ENCODE measurements at regions not wholly inside any gene's neighbourhood (a gene's known extent, or its start where the extent isn't known, plus 50 kb on each side); places are given as distances from the start of the nearest gene placed in this dataset.

DNA sequence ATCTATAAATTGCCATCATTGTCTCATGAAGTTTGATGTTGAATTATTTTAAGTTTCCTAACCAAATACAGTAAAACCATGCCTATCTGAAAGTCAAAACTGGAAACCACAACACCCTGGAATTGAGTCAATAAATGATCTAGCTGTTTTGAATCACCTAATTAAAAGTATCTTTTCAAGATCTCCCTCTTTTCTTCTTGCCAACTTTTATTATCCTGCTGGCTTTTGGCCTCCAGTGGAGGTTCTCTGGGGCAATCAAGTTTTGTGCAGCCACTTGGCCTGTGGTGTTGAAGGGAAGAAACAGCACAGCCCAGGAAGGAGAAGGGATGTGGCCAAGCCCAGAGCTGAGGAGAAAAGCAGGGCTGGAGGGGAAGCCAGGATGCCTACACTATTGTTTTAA is 255.4 kb downstream of the COG6 start:
- Histone ChIP-seq H3K9me3 (ENCODE audit: control insufficient read depth in 2 of 3, insufficient read depth in 1 of 3, low read length in 3 of 3) (no peaks in the 10 kb centered on the region), H3K27me3 (ENCODE audit: control insufficient read depth, insufficient read depth, low read length) (no peaks in the 10 kb centered on the region), H3K9ac (ENCODE audit: low read length in 3 of 3) (no peak overlapping the region), H3K36me3 (ENCODE audit: control insufficient read depth in 2 of 3, insufficient read depth in 3 of 3, low read length in 3 of 3) (no peaks in the 10 kb centered on the region), H3K4me1 (ENCODE audit: control insufficient read depth in 2 of 3, insufficient read depth in 2 of 3, low read depth in 1 of 3, low read length in 3 of 3) (no peaks in the 10 kb centered on the region), H3K27ac (ENCODE audit: low read depth in 2 of 2, low read length in 2 of 2) (no peak overlapping the region), H3K4me3 (ENCODE audit: low read length in 3 of 3) (no peak overlapping the region)
- FAIRE-seq, result no peak
- DNase-seq, result no peak
- TF ChIP-seq, protein P1, sequence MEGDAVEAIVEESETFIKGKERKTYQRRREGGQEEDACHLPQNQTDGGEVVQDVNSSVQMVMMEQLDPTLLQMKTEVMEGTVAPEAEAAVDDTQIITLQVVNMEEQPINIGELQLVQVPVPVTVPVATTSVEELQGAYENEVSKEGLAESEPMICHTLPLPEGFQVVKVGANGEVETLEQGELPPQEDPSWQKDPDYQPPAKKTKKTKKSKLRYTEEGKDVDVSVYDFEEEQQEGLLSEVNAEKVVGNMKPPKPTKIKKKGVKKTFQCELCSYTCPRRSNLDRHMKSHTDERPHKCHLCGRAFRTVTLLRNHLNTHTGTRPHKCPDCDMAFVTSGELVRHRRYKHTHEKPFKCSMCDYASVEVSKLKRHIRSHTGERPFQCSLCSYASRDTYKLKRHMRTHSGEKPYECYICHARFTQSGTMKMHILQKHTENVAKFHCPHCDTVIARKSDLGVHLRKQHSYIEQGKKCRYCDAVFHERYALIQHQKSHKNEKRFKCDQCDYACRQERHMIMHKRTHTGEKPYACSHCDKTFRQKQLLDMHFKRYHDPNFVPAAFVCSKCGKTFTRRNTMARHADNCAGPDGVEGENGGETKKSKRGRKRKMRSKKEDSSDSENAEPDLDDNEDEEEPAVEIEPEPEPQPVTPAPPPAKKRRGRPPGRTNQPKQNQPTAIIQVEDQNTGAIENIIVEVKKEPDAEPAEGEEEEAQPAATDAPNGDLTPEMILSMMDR (IDR thresholded peaks at IDR 0.05; ENCODE audit: borderline replicate concordance, extremely low read depth, insufficient read depth), result no peak
- intact Hi-C loops (cut with DNase I), result no loop called here

DNA sequence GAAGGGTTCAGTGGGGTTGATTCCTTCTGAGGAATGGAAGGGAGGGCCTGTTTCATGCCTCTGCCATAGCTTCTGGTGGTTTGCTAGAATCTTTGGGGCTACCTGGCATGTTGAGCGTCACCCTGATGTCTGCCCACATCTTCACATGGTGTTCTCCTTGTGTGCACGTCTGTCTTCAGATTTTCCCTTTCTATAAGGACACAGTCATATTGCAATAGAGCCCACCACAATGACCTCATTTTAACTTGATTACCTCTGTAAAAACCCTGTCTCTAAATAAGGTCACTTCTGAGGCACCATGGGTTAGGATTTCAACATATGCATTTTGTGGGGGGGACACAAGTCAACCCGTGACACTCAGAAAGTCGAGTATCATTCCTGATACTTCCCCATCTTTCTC is 257.9 kb downstream of the COG6 start:
- H3K4me1 ChIP-seq (ENCODE audit: control insufficient read depth in 2 of 3, insufficient read depth in 2 of 3, low read depth in 1 of 3, low read length in 3 of 3), result no peaks in the 10 kb centered on the region
- H3K9ac ChIP-seq (ENCODE audit: low read length in 3 of 3), result no peak overlapping the region
- TF ChIP-seq, protein P1 (IDR thresholded peaks at IDR 0.05; ENCODE audit: borderline replicate concordance, extremely low read depth, insufficient read depth), result no peak
- no peaks in the 10 kb centered on the region for H3K9me3 ChIP-seq (ENCODE audit: control insufficient read depth in 2 of 3, insufficient read depth in 1 of 3, low read length in 3 of 3)
- no peak overlapping the region for H3K27ac ChIP-seq (ENCODE audit: low read depth in 2 of 2, low read length in 2 of 2)
- no peaks in the 10 kb centered on the region for H3K36me3 ChIP-seq (ENCODE audit: control insufficient read depth in 2 of 3, insufficient read depth in 3 of 3, low read length in 3 of 3)
- no peak for FAIRE-seq
- no peak overlapping the region for H3K4me3 ChIP-seq (ENCODE audit: low read length in 3 of 3)
- H3K27me3 ChIP-seq (ENCODE audit: control insufficient read depth, insufficient read depth, low read length), result no peaks in the 10 kb centered on the region
- DNase-seq, result no peak
- intact Hi-C loops (cut with DNase I), result no loop called here

DNA sequence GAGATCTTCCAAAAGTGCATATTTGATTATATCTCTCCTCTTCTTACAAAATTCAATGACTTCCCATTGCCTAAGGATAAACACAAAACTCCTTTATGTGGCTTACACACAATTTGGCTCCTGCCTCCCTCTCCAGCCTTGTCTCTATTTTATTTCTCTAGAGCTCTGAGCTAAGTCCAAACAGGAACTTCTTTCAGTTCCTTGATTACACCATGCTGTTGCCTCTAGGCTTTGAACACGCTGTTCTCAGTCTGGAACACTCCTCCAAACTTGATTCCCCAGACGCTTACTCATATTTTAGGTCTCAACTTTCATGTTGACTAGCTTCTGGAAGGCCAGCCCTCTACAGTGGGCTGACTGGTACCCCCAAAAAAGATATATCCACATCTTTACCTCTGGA is 258.5 kb downstream of the COG6 start:
- H3K27me3 ChIP-seq (ENCODE audit: control insufficient read depth, insufficient read depth, low read length), result no peaks in the 10 kb centered on the region
- no peaks in the 10 kb centered on the region for H3K9me3 ChIP-seq (ENCODE audit: control insufficient read depth in 2 of 3, insufficient read depth in 1 of 3, low read length in 3 of 3)
- H3K4me1 ChIP-seq (ENCODE audit: control insufficient read depth in 2 of 3, insufficient read depth in 2 of 3, low read depth in 1 of 3, low read length in 3 of 3), result no peaks in the 10 kb centered on the region
- H3K36me3 ChIP-seq (ENCODE audit: control insufficient read depth in 2 of 3, insufficient read depth in 3 of 3, low read length in 3 of 3), result no peaks in the 10 kb centered on the region
- TF ChIP-seq, protein P1 (IDR thresholded peaks at IDR 0.05; ENCODE audit: borderline replicate concordance, extremely low read depth, insufficient read depth), result no peak
- DNase-seq (no peak), FAIRE-seq (no peak)
- no peak overlapping the region for H3K9ac ChIP-seq (ENCODE audit: low read length in 3 of 3)
- intact Hi-C loops (cut with DNase I), result no loop called here
- H3K27ac ChIP-seq (ENCODE audit: low read depth in 2 of 2, low read length in 2 of 2), result no peak overlapping the region
- H3K4me3 ChIP-seq (ENCODE audit: low read length in 3 of 3), result no peak overlapping the region

DNA sequence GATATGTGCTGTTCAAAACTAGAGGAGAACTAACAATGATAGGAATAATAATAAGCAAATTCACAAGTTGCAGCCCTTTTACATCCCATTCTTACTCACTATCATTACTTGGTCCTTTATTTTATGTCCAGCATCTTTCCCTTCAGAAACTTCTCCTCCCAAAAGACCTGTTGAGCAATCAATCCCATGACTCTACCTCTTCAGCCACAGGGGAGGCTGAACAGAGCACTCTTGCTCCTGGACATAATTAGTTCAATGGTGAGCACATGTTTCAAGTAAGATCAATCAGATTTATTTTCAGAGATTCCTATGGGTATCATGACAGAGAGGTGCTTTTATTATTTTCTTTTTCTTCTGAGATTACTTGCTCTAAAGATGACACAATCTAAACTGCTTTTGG is 260.0 kb downstream of the COG6 start:
- DNase-seq (no peak), FAIRE-seq (no peak)
- Histone ChIP-seq H3K4me3 (ENCODE audit: low read length in 3 of 3) (no peak overlapping the region), H3K27ac (ENCODE audit: low read depth in 2 of 2, low read length in 2 of 2) (no peak overlapping the region), H3K36me3 (ENCODE audit: control insufficient read depth in 2 of 3, insufficient read depth in 3 of 3, low read length in 3 of 3) (no peaks in the 10 kb centered on the region), H3K27me3 (ENCODE audit: control insufficient read depth, insufficient read depth, low read length) (no peaks in the 10 kb centered on the region), H3K9ac (ENCODE audit: low read length in 3 of 3) (no peak overlapping the region), H3K9me3 (ENCODE audit: control insufficient read depth in 2 of 3, insufficient read depth in 1 of 3, low read length in 3 of 3) (no peaks in the 10 kb centered on the region), H3K4me1 (ENCODE audit: control insufficient read depth in 2 of 3, insufficient read depth in 2 of 3, low read depth in 1 of 3, low read length in 3 of 3) (no peaks in the 10 kb centered on the region)
- TF ChIP-seq, protein P1 (IDR thresholded peaks at IDR 0.05; ENCODE audit: borderline replicate concordance, extremely low read depth, insufficient read depth), result no peak
- intact Hi-C loops (cut with DNase I), result no loop called here
